OCI-LY1 (cell line): ENCODE measurements at regions not wholly inside any gene's neighbourhood (a gene's known extent, or its start where the extent isn't known, plus 50 kb on each side); places are given as distances from the start of the nearest gene placed in this dataset.

Source experiments
- EZH2 ChIP-seq: fragments of 200-600 bp; sonication (generic), shearing (Covaris generic); IDR thresholded peaks from 2 replicates; pipeline ENCODE4 v1.8.0; 2017; ENCODE audit warnings: borderline replicate concordance, mixed run types, mild to moderate bottlenecking, antibody characterized with exemption, low read length, moderate library complexity, mixed read lengths
- TF ChIP-seq, protein P1 (sequence below): fragments of 200-600 bp; sonication (generic), shearing (Covaris generic); IDR thresholded peaks from 2 replicates; pipeline ENCODE4 v1.5.1; 2017; ENCODE audit warnings: mild to moderate bottlenecking, antibody characterized with exemption, low read length, moderate library complexity, mixed read lengths

DNA sequence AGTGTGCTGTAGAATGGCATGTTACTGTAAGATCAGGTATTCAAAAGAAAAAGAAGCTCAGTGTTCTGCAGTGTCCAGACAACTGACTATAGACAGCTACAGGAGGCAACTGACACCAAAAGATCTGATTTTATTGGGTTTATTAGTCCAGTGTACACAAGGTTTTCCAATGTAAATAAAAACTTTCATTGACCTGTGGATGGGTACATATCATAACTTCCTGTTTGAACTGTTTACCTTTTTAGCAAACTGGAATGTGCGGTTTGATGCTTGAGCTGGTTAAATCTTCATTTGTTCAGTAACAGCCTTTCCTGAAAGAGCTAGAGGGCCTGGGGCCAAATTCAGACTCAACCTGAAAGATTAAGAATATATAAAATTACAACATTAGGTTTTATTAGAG, 172.6 kb upstream of the SP8 start:
- TF ChIP-seq, protein P1, sequence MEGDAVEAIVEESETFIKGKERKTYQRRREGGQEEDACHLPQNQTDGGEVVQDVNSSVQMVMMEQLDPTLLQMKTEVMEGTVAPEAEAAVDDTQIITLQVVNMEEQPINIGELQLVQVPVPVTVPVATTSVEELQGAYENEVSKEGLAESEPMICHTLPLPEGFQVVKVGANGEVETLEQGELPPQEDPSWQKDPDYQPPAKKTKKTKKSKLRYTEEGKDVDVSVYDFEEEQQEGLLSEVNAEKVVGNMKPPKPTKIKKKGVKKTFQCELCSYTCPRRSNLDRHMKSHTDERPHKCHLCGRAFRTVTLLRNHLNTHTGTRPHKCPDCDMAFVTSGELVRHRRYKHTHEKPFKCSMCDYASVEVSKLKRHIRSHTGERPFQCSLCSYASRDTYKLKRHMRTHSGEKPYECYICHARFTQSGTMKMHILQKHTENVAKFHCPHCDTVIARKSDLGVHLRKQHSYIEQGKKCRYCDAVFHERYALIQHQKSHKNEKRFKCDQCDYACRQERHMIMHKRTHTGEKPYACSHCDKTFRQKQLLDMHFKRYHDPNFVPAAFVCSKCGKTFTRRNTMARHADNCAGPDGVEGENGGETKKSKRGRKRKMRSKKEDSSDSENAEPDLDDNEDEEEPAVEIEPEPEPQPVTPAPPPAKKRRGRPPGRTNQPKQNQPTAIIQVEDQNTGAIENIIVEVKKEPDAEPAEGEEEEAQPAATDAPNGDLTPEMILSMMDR = no peak
- TF ChIP-seq EZH2 = no peak
